HCT116 (cell line): ENCODE measurements at regions not wholly inside any gene's neighbourhood (a gene's known extent, or its start where the extent isn't known, plus 50 kb on each side); places are given as distances from the start of the nearest gene placed in this dataset.

Experiments
- ATF3 ChIP-seq: IDR thresholded peaks from 2 replicates; pipeline ENCODE4 v1.6.1; 2012
- CTCF ChIP-seq, 3 experiments: fragments of 200-600 bp in 1 of 3; sonication (generic) in 1 of 3; IDR thresholded peaks in 2 of 3; conservative IDR thresholded peaks in 1 of 3; 2 replicates each; pipeline ENCODE4 v1.5.1; 2012 to 2017; ENCODE audit warnings: low read depth in 2 of 3, low read length in 2 of 3, antibody characterized with exemption in 1 of 3, borderline replicate concordance in 1 of 3, control low read depth in 1 of 3, mild to moderate bottlenecking in 1 of 3, mixed read lengths in 1 of 3, mixed run types in 1 of 3, moderate library complexity in 1 of 3; ENCODE audit not compliant: insufficient read depth in 1 of 3
- POLR2A ChIP-seq: IDR thresholded peaks from 2 replicates; pipeline ENCODE4 v1.7.0; 2011; ENCODE audit warnings: borderline replicate concordance; ENCODE audit not compliant: insufficient read depth, insufficient read length; ENCODE audit errors: extremely low read depth
- TF ChIP-seq, protein P1 (sequence below): IDR thresholded peaks from 2 replicates; pipeline ENCODE4 v1.6.1; 2012

- TF ChIP-seq POLR2A = no peak
- no peak for TF ChIP-seq ATF3
- no peak for TF ChIP-seq CTCF (IDR thresholded peaks at IDR 0.05 in 2 of 3, conservative IDR thresholded peaks at IDR 0.05 in 1 of 3; ENCODE audit: borderline replicate concordance in 1 of 3, insufficient read depth in 1 of 3, low read depth in 2 of 3, low read length in 2 of 3)
- TF ChIP-seq, protein P1, sequence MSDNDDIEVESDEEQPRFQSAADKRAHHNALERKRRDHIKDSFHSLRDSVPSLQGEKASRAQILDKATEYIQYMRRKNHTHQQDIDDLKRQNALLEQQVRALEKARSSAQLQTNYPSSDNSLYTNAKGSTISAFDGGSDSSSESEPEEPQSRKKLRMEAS = no peak
Measured at GRCh38 chr14:80352471-80352870, 141.2 kb upstream of the DIO2 start.
